Activated naive CD8-positive, alpha-beta T cell treated with anti-CD3 and anti-CD28 coated beads, Interleukin-2, amount 10 ng/mL, durations not matched to agents 7 days and 5 days (primary cell): ENCODE measurements at regions not wholly inside any gene's neighbourhood (a gene's known extent, or its start where the extent isn't known, plus 50 kb on each side); places are given as distances from the start of the nearest gene placed in this dataset.

Source experiments
- ATAC-seq: fragments of 150-1000 bp; cut with Tn5 transposase; one replicate; pipeline ENCODE4 v1.10.0; 2021; ENCODE audit warnings: low read depth, moderate library complexity
- POLR2A ChIA-PET: fragments of 350-600 bp; sonication (Branson Sonifier 250); formaldehyde crosslinking; loops from one replicate; lab custom pipeline; 2021; ENCODE audit warnings: antibody characterized with exemption; lab: Charles Lee
- DNase-seq: peaks from one replicate; pipeline ENCODE4 v3.0.0; 2021
- H3K27ac Mint-ChIP-seq: one replicate; pipeline ENCODE4 v1.8.0; 2022; ENCODE audit warnings: mild to moderate bottlenecking, mixed read lengths
- H3K27me3 Mint-ChIP-seq: one replicate; pipeline ENCODE4 v1.8.0; 2022; ENCODE audit warnings: mild to moderate bottlenecking, moderate library complexity, mixed read lengths
- H3K36me3 Mint-ChIP-seq: one replicate; pipeline ENCODE4 v1.8.0; 2021; ENCODE audit warnings: mild to moderate bottlenecking, mixed read lengths
- H3K4me1 Mint-ChIP-seq: one replicate; pipeline ENCODE4 v1.8.0; 2021; ENCODE audit warnings: mixed read lengths
- H3K4me3 Mint-ChIP-seq: one replicate; pipeline ENCODE4 v1.8.0; 2022; ENCODE audit warnings: mild to moderate bottlenecking, moderate library complexity, mixed read lengths
- H3K9me3 Mint-ChIP-seq: one replicate; pipeline ENCODE4 v1.8.0; 2021; ENCODE audit warnings: mixed read lengths

GRCh38 chrY:19268331-19268730, 476.2 kb downstream of the KDM5D start:
- Mint-ChIP-seq H3K4me1 (no peaks in the 10 kb centered on the region), H3K4me3 (no peak overlapping the region), H3K27ac (no peak overlapping the region), H3K36me3 (no peaks in the 10 kb centered on the region), H3K9me3 (no peaks in the 10 kb centered on the region), H3K27me3 (no peaks in the 10 kb centered on the region)
- no peak for DNase-seq
- no peak for ATAC-seq
- POLR2A ChIA-PET: no interaction called here

DNA sequence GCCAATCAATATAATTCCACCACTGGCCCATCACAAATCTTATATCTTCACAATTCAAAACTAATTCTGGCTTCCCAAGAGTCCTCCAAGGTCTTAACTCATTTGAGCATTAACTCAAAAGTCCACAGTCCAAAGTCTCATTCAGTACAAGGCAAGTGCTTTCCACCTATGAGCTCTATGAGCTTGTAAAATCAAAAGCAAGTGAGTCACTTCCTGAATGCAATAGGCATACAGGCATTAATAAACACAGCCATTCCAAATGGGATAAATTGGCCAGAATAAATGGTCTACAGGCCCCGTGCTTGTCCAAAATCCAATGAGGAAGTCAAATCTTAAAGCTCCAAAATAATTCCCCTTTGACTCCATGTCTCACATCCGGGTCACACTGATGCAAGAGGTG, 479.1 kb downstream of the KDM5D start:
- POLR2A ChIA-PET: no interaction called here
- no peak overlapping the region for H3K27ac Mint-ChIP-seq

DNA sequence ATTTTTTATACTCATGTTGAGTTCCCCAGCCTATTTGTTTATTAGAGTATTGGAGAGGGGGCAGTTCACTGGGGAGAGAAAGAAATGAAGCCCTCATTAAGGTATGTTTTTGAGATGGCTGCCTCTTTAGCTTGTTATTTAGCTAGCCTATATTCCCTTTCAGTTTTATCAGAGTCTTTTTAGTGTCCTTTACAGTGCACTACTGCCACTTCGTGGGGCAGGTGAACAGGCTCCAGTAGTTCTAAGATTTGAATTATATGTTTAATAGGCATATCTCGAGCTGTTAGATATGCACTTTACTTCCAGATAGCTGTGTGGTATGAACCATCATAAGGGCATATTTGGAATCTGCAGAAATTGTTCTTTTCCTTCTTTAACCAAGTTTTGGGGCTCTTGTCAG, 482.2 kb downstream of the KDM5D start:
- H3K9me3 Mint-ChIP-seq: peaks cover 2% of the 10 kb centered on the region
- POLR2A ChIA-PET: no interaction called here
- H3K27me3 Mint-ChIP-seq: no peaks in the 10 kb centered on the region
- ATAC-seq: no peak
- no peak overlapping the region for H3K27ac Mint-ChIP-seq
- no peak overlapping the region for H3K4me3 Mint-ChIP-seq
- no peaks in the 10 kb centered on the region for H3K36me3 Mint-ChIP-seq
- no peaks in the 10 kb centered on the region for H3K4me1 Mint-ChIP-seq
- DNase-seq: no peak

More for the DNA sequence above, 479.1 kb downstream of the KDM5D start:
- H3K9me3 Mint-ChIP-seq: no peaks in the 10 kb centered on the region
- H3K36me3 Mint-ChIP-seq: no peaks in the 10 kb centered on the region
- no peaks in the 10 kb centered on the region for H3K27me3 Mint-ChIP-seq
- no peak for DNase-seq
- no peak overlapping the region for H3K4me3 Mint-ChIP-seq
- no peaks in the 10 kb centered on the region for H3K4me1 Mint-ChIP-seq
- no peak for ATAC-seq

- H3K9me3 Mint-ChIP-seq: peaks cover 2% of the 10 kb centered on the region
- H3K4me1 Mint-ChIP-seq: peaks cover 5% of the 10 kb centered on the region
- POLR2A ChIA-PET: no interaction called here
- no peaks in the 10 kb centered on the region for H3K36me3 Mint-ChIP-seq
- peak; percentile 35 for DNase-seq
- no peaks in the 10 kb centered on the region for H3K27me3 Mint-ChIP-seq
- peak overlapping the region; percentile 32 for H3K4me3 Mint-ChIP-seq
- peak; percentile 36 for ATAC-seq
- H3K27ac Mint-ChIP-seq: no peak overlapping the region
These were observed 458.9 kb upstream of the HSFY2 start for GRCh38 chrY:19232276-19232994.

- Mint-ChIP-seq H3K4me3 (no peak overlapping the region), H3K27me3 (no peaks in the 10 kb centered on the region), H3K4me1 (no peaks in the 10 kb centered on the region), H3K9me3 (peaks cover 2% of the 10 kb centered on the region), H3K27ac (no peak overlapping the region), H3K36me3 (no peaks in the 10 kb centered on the region)
- ATAC-seq (no peak), DNase-seq (no peak)
- POLR2A ChIA-PET: no interaction called here
These were observed 447.2 kb upstream of the HSFY2 start for GRCh38 chrY:19220784-19221183.

DNA sequence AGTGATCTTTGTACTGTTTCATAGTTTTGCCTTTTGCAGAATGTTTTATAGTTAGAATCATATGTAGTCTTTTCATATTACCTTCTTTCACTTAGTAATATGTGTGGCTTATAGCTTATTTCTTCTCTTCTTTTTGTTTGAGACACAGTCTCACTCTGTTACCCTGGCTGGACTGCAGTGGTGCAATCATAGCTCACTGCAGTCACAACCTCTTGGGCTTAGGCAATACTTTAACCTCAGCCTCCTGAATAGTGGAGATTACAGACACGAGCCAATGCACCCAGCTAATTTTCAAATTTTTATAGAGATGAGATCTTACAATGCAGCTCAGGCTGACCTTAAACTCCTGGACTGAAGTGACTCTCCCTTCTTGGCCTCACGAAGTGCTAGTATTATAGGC, 435.4 kb upstream of the HSFY2 start:
- no peaks in the 10 kb centered on the region for H3K4me1 Mint-ChIP-seq
- no peak overlapping the region for H3K27ac Mint-ChIP-seq
- no peaks in the 10 kb centered on the region for H3K36me3 Mint-ChIP-seq
- DNase-seq (no peak), ATAC-seq (no peak)
- H3K4me3 Mint-ChIP-seq: no peak overlapping the region
- H3K9me3 Mint-ChIP-seq: no peaks in the 10 kb centered on the region
- H3K27me3 Mint-ChIP-seq: no peaks in the 10 kb centered on the region
- POLR2A ChIA-PET: no interaction called here

- H3K36me3 Mint-ChIP-seq: no peaks in the 10 kb centered on the region
- POLR2A ChIA-PET: no interaction called here
- peaks cover 2% of the 10 kb centered on the region for H3K4me1 Mint-ChIP-seq
- H3K27ac Mint-ChIP-seq: no peak overlapping the region
- ATAC-seq (no peak), DNase-seq (no peak)
- no peaks in the 10 kb centered on the region for H3K27me3 Mint-ChIP-seq
- H3K9me3 Mint-ChIP-seq: no peaks in the 10 kb centered on the region
- no peak overlapping the region for H3K4me3 Mint-ChIP-seq
These were observed 433.5 kb upstream of the HSFY2 start for GRCh38 chrY:19207048-19207447.

GRCh38 chrY:19180824-19181223, 407.3 kb upstream of the HSFY2 start:
- Mint-ChIP-seq H3K9me3 (peaks cover 2% of the 10 kb centered on the region), H3K36me3 (peaks cover 1% of the 10 kb centered on the region), H3K27me3 (no peaks in the 10 kb centered on the region), H3K27ac (no peak overlapping the region), H3K4me3 (no peak overlapping the region), H3K4me1 (no peaks in the 10 kb centered on the region)
- no peak for DNase-seq
- no peak for ATAC-seq
- POLR2A ChIA-PET: no interaction called here

GRCh38 chrY:19168202-19168565, 394.6 kb upstream of the HSFY2 start:
- ATAC-seq: no peak
- no peaks in the 10 kb centered on the region for H3K9me3 Mint-ChIP-seq

GRCh38 chrY:19167319-19168201, 394.0 kb upstream of the HSFY2 start:
- no peak for DNase-seq
- Mint-ChIP-seq H3K36me3 (no peaks in the 10 kb centered on the region), H3K9me3 (no peaks in the 10 kb centered on the region), H3K27me3 (no peaks in the 10 kb centered on the region), H3K4me1 (no peaks in the 10 kb centered on the region), H3K27ac (no peak overlapping the region), H3K4me3 (no peak overlapping the region)
- POLR2A ChIA-PET: no interaction called here
- no peak for ATAC-seq

More at GRCh38 chrY:19168202-19168565, 394.6 kb upstream of the HSFY2 start:
- no peaks in the 10 kb centered on the region for H3K27me3 Mint-ChIP-seq
- POLR2A ChIA-PET: no interaction called here
- no peak overlapping the region for H3K27ac Mint-ChIP-seq
- H3K36me3 Mint-ChIP-seq: no peaks in the 10 kb centered on the region
- H3K4me3 Mint-ChIP-seq: no peak overlapping the region
- no peaks in the 10 kb centered on the region for H3K4me1 Mint-ChIP-seq
- DNase-seq: no peak

DNA sequence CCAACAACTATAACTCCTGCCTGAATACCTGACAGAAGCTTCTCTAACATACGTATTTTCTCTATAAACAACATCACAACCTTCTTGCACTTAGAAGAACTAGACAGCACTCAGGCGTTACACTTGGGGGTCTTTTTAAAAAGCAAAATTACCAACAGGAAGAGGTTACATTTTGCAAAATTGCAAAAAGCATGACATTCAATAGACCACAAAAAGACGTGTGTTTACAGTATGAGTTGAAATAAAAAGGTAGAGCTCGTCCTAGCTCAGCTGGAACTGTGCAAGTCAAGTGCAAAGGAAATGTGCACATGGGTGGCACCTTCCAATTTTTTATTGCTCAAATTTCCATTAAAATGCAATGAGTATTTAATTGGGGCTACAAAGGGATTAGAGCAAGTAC, 375.2 kb upstream of the HSFY2 start:
- ATAC-seq (no peak), DNase-seq (no peak)
- Mint-ChIP-seq H3K27ac (no peak overlapping the region), H3K36me3 (no peaks in the 10 kb centered on the region), H3K9me3 (no peaks in the 10 kb centered on the region), H3K27me3 (peaks cover 2% of the 10 kb centered on the region), H3K4me3 (no peak overlapping the region), H3K4me1 (no peaks in the 10 kb centered on the region)
- POLR2A ChIA-PET: no interaction called here

- Mint-ChIP-seq H3K27ac (no peak overlapping the region), H3K27me3 (peaks cover 4% of the 10 kb centered on the region), H3K4me1 (no peaks in the 10 kb centered on the region), H3K9me3 (no peaks in the 10 kb centered on the region), H3K36me3 (no peaks in the 10 kb centered on the region), H3K4me3 (no peak overlapping the region)
- POLR2A ChIA-PET: no interaction called here
- DNase-seq (no peak), ATAC-seq (no peak)
These were observed 372.8 kb upstream of the HSFY2 start for GRCh38 chrY:19146296-19146695.

DNA sequence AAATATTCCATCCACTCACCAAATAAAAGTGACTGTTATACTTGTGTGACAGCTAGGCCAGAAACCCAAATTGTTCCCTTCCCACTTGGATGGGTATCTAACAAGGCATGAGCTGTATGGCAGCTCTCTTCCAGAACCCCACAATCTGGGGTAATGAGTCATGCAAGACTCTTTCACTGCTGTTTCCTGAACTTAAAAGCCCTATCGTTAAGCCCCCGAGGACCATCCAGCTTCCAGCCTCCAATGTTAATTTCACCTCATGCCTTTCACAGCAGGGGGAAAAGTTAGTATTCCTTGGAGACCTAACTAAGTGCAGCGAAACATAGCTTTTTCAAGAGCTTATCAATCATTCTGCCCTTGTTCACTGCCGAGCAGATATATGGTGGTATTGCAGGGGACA, 368.6 kb upstream of the HSFY2 start:
- POLR2A ChIA-PET: no interaction called here
- Mint-ChIP-seq H3K27ac (no peak overlapping the region), H3K9me3 (peaks cover 5% of the 10 kb centered on the region), H3K27me3 (peaks cover 13% of the 10 kb centered on the region), H3K36me3 (no peaks in the 10 kb centered on the region), H3K4me3 (no peak overlapping the region), H3K4me1 (peaks cover 8% of the 10 kb centered on the region)
- DNase-seq: no peak
- no peak for ATAC-seq
